IMR-90 (cell line): ENCODE measurements at regions not wholly inside any gene's neighbourhood (a gene's known extent, or its start where the extent isn't known, plus 50 kb on each side); places are given as distances from the start of the nearest gene placed in this dataset.

Source experiments
- CEBPB ChIP-seq: IDR thresholded peaks from 2 replicates; pipeline ENCODE4 v1.6.1; 2012; ENCODE audit warnings: low read depth, low read length, improper control_type of control experiment
- FOS ChIP-seq: fragments of 150-350 bp; IDR thresholded peaks from 2 replicates; pipeline ENCODE4 v1.6.1; 2016; ENCODE audit warnings: low read depth, low read length
- POLR2A ChIP-seq: IDR thresholded peaks from 2 replicates; pipeline ENCODE4 v1.6.1; 2012; ENCODE audit warnings: mild to moderate bottlenecking, low read depth, low read length
- RAD21 ChIP-seq: IDR thresholded peaks from 2 replicates; pipeline ENCODE4 v1.6.1; 2012; ENCODE audit warnings: low read length, improper control_type of control experiment
- TF ChIP-seq, protein P1 (sequence below): fragments of 150-350 bp; IDR thresholded peaks from 2 replicates; pipeline ENCODE4 v1.6.1; 2017; ENCODE audit warnings: mild to moderate bottlenecking, antibody characterized with exemption, low read length, low read depth
- TF ChIP-seq, protein P2 (sequence below): conservative IDR thresholded peaks from 2 replicates; pipeline ENCODE4 v1.5.1; 2012; ENCODE audit warnings: mild to moderate bottlenecking, low read depth, low read length, improper control_type of control experiment

DNA sequence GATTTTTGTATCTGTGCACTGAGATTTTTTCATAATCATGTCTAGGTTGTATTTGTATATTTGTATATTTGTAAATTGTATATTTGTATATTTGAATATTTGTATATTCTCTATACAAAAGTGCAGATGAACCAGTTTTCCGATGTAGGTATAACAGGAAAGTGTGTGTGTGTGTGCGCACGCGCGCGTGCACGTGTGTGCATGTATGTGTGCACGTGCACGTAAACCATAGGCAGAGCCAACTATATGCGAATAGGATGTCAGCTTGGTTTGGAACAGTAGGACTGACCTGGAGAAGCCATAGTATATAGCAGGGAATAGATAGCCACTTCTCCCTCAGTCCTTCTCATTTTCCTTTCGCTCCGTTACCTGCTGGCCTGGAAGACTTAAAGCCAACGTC is 565.8 kb downstream of the XIRP2 start:
- TF ChIP-seq, protein P1, sequence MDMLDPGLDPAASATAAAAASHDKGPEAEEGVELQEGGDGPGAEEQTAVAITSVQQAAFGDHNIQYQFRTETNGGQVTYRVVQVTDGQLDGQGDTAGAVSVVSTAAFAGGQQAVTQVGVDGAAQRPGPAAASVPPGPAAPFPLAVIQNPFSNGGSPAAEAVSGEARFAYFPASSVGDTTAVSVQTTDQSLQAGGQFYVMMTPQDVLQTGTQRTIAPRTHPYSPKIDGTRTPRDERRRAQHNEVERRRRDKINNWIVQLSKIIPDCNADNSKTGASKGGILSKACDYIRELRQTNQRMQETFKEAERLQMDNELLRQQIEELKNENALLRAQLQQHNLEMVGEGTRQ = no peak
- TF ChIP-seq, protein P2, sequence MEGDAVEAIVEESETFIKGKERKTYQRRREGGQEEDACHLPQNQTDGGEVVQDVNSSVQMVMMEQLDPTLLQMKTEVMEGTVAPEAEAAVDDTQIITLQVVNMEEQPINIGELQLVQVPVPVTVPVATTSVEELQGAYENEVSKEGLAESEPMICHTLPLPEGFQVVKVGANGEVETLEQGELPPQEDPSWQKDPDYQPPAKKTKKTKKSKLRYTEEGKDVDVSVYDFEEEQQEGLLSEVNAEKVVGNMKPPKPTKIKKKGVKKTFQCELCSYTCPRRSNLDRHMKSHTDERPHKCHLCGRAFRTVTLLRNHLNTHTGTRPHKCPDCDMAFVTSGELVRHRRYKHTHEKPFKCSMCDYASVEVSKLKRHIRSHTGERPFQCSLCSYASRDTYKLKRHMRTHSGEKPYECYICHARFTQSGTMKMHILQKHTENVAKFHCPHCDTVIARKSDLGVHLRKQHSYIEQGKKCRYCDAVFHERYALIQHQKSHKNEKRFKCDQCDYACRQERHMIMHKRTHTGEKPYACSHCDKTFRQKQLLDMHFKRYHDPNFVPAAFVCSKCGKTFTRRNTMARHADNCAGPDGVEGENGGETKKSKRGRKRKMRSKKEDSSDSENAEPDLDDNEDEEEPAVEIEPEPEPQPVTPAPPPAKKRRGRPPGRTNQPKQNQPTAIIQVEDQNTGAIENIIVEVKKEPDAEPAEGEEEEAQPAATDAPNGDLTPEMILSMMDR = no peak
- TF ChIP-seq POLR2A (no peak), RAD21 (no peak), CEBPB (no peak), FOS (no peak)
